Left renal cortex interstitium (tissue), 4 donors: ENCODE measurements at regions not wholly inside any gene's neighbourhood (a gene's known extent, or its start where the extent isn't known, plus 50 kb on each side); places are given as distances from the start of the nearest gene placed in this dataset.

ENCODE experiments used
- DNase-seq, 4 donors: peaks; one replicate each; pipeline ENCODE4 v3.0.0-alpha.2; 2013; ENCODE audit warnings: low read depth in 4 of 4, low spot score in 2 of 4, missing footprints in 1 of 4

DNA sequence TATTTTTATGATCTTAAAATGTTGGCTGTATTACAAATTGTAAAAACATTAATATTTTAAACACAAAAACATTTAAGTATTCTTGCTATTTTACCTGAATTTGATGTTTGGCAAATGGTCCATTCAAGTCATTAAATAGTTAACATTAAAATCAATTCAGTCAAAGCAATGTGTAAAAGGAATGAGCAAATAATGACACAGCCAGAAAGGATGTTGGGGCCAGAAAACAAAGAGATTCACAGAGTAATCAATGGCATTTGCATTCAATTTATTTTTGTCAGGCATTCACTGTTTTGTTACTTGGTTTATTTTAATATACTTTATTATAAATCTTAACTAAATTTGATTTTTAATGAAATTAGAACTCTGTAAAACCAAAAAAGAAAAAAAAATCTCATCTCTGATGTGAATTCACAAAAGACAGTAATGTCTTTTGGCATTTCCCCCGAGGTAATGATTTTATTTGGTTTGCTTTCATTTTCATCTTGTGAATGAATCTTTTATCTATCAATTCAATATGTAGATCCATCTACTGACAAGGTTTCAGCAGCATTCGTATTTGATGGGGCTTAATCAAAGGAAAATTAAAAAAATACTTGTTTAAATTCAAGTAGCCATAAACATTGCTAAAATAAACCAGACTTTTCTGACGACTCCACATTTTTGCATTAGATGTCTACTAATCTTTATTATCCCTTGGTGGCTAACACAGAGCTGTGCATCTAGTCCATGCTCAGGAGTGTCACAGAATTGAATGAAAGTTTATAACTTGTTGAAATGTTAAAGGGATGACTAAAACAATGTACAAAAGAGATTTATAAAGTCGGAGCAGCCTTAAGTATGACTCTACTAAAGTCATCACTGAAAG is 866.7 kb upstream of the GJE1 start:
- no peak for DNase-seq

DNA sequence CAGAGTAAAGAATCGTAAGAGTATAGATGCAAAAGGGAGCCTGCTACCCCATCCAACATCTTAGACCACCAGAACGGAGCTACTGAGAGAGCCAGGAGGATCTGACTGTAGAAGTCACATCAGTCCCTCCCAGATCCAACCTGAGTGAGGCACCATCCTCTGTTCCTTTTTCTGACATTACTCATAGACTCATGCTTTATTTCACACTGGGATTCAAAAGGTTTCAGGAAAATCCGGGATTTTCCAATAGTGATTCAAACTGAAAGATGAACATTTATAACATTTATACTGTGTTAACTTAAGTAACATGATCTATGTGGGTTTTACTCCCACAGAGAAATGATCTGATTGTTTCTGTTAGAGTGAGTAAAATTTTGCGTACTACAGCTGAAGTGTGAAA is 868.6 kb upstream of the GJE1 start:
- no peak for DNase-seq

DNA sequence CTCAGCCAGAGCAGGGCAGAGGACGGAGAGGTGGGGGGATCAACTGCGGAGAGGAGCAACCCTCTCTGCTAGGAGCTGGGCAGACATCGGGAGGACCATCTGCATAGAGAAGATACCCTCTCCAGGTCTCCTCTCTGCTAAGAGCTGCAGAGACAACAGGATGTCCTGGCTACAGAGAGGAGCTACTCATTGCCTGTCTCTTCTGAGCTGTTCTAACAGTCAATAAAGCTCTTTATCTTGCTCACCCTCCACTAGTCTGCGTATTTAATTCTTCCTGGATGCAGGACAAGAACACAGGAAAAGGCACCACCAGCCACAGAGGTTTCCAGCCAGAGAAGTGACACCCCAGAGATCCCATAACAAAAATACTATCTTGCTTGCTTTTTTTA is 871.1 kb upstream of the GJE1 start:
- no peak for DNase-seq

DNA sequence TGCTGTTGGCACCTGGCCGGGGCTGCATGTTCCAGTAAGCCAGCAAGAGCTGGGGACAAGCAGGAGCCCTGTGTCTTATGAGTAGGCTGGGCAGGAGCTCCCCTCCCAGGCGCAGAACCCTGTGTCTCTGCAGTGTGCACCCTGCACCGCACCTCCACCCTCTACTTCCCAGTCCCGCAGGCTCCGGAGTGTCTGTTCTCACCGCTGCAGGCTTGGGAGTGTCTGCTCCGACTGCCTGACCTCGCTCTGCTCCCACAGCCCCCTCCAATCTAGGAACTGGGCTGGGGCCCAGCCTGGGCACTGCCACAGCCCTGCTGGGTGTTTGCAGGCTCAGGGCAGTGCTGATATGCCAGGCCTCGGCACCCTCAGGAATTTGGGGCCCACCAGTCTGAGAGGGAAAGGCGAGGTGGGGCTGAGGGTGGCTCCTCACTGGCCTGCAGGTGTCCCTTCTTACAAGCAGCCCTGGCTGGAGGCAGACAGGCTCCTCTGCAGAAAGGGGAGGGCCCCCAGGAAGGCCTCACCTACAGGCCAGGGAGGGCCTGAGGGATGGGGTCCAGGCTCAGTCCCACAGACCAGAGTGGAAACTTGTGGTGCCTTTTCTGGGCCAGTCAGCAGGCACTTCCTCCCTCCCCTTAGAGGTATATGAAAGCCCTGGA is 871.6 kb upstream of the GJE1 start:
- DNase-seq, result no peak

DNA sequence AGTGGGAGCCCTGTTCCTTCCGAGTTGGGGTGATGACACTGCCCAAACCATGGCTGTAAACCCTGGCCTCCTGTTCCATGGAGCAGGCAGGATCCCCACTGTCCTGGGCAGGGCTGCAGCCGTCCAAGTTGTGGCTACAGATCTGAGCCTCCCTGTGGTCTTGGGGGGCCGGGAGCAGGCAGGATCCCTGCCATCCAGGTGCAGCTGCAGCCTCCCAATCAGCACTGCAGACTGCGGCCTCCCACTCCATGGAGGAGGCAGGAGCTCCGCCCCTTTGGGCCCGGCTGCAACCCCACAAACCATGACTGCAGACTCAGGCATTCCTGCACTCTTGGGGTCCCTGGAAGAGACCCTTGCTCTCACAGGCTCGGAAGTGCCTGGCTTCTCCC is 872.1 kb upstream of the GJE1 start:
- no peak for DNase-seq

DNA sequence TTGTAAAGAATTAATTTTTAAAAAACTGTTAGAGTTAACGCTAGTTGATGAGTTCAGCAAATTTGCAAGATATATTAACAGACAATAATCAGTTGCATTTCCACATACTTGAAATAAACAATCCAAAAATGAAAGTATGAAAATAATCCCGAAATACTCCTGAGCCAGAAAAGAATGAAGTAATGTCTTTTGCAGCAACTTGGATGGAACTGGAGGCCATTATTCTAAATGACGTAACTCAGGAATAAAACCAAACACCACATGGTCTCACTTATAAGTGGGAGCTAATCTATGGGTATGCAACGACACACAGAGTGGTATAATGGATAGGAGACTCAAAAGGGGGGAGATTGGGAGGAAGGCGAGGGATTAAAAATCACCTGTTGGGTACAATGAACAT is 872.9 kb upstream of the GJE1 start:
- no peak for DNase-seq

DNA sequence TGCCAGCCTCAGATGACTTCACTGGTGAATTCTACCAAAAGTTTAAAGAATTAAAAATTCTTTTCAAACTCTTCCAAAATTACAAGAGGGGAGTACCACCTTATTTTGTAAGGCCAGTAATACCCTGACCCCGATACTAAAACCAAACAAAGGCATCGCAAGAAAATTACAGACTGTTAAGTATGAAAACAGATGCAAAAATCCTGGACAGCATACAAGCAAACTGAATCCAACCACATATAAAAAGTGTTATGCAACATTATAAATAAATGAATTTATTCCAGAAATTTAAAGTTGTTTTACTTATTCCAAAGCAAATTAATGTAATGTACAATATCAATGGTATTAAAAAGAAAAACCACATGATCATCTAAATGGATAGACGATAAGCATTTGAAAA is 873.6 kb upstream of the GJE1 start:
- DNase-seq, result no peak

DNA sequence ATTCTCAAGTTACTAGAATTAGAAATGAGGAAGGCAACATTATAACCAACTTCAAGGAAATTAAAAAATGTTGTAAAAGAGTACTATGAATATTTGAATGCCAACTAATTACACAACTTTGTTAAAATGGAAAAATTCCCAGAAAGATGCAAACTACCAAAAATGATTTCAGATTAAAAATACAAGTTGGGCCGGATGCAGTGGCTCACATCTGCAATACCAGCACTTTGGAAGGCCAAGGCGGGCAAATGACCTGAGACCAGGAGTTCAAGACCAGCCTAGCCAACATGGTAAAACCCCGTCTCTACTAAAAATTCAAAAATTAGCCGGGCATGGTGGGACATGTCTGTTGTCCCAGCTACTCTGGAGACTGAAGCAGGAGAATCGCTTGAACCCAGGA is 874.2 kb upstream of the GJE1 start:
- DNase-seq, result no peak

DNA sequence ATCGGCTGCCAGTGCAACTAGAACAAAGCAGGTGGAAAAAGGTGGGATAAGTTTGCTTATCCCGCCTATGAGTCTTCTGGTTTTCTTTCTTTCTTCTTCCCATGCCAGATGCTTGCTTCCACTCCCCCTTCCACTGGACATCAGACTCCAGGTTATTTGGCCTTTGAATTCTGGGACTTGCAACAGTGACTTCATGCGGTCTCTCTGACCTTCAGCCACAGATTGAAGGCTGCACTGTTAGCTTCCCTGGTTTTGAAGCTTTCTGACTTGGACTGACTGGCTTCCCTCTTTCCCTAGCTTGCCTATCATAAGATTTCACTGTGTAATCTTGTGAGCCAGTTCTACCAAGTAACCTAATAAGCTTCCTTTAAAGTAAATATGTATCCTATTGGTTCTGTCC is 878.4 kb upstream of the GJE1 start:
- DNase-seq, result no peak

DNA sequence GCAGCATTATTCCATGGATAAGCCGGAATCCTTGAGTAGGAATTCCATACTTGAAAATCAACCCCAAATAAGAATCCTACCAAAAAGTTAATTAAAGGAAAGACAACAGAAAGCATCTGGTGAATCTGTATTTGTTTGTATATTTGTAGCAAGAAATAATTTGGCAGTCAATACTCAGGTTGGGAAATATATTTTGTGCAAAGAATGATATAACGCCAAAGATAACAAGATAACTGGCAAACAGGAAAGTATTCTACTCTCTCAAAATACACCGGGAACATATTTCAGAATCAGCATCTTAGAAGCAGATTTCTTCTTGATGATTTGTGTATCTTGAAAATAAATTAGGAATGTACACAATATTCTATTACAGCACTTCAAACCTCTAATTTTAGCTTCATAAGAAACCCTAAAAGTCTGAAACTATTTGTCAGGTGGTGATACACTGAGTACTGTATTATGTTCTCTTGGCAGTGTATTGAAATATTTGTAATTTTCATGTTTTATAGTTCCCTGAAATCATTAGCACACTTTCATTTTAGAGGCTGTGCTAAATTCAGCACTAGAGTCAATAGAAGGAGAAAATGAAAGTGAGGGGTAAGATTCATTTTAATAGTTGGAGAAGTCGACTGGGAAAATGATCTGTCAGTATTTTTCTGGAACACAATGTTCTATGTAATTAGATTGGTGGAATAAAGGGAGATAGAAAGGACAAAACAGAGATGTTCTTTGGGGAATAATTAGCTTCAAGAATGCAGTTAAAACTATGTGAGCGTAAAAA is 879.7 kb upstream of the GJE1 start:
- DNase-seq, result no peak

DNA sequence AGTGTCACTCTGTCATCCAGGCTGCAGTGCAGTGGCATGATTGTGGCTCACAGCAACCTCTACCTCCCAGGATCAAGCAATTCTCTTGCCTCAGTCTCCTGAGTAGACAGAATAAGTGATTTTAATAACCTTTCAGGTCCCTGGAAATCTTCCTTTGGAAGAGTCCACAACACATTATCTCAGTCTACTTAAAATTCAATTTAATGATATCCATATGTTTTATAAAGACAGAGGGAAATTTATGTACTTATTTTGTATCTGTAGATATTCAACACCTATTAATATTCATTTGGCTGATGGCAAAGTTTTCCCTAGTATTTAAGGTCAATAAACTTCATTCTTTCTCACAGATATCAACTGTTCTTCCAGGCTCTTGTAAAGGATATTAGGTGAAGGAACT is 881.4 kb upstream of the GJE1 start:
- no peak for DNase-seq

DNA sequence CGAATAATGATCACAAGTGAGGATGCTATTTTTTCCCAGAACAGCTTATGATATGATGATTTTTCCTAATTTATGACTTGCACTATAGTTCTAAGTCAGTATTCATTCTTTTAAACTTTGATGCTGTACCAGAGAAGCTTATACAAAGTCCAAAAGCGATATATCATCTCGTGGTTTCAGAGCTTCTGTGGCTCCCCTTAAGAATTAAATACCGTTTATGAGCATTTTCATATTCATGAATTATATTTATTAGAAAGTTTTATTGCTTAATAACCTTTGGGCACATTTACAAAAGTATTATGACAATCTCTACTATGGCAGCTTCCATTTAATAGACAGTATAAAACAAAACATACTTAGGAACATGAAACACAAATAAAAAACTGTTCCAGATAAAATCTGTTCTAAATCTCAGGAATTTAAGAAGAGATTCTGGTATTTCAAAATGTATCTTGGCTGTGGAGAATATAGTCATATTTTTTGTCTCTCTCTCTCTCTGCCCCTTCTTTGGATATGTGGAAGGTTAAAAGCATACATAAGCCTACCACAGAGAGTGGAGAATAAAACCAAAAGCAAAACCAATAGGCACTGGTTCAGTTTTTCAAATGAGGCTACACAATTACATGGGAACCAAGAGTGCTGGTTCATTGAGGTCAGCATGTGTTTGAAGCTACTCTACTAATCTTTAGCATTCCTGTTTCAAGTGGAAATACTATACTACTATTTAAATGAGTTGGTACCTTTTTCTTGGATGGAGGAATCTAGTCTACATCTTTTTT is 884.5 kb upstream of the GJE1 start:
- DNase-seq, result peak in 2 of 4 donors; percentile 20 to 21

DNA sequence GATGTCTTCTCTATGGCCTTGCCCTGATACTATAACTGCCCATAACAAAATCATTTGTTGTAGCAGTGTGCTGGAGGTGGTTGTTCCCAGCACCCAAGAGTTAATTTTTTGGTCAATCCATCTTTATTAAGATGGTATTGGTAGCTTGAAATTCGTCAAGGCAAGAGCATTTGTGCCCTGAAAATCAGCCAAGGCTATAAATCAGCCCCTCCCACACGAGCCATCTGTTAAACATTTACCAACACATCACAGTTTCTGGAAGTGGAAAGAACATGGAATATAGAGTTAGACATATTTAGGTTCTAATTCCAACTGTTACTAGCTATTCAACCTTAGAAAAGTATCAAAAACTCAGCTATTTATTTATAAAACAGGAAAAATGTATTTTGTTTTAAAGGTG is 888.4 kb upstream of the GJE1 start:
- DNase-seq, result no peak

DNA sequence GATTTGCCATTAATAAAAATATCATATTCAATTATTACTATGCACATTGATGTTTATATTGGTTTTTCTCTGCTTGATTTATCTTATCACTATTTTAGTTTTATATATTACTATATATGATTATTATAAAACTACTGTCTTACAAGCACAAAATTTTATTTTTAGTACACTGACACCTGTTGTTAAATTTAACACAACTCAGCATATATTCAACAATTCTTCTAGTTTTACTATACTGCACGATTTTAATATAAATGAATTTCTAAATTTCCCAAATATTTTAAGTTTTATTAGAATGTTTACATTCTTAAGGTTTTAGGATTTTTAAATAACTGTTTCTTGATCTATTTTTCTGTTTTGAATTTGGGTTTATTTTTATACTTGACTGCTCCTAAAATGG is 889.8 kb upstream of the GJE1 start:
- DNase-seq, result no peak

DNA sequence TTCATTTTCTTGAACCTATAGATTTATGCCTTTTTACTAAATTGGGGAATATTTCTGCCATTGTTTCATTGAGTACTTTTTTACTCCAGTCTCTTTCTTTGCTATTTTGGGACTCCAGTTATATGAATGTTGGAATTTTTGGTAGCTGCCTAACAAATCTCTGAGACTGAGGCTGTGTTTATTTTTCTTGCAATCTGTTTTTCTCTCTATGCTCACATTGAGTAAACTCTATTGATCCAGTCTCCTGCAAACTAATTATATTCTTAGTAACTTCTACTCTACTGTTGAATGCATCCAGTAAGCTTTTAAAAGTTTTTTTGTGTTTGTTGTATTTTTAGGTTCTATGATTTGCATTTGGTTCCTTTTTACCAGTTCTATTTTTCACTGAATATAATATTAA is 903.4 kb upstream of the GJE1 start:
- DNase-seq, result no peak

DNA sequence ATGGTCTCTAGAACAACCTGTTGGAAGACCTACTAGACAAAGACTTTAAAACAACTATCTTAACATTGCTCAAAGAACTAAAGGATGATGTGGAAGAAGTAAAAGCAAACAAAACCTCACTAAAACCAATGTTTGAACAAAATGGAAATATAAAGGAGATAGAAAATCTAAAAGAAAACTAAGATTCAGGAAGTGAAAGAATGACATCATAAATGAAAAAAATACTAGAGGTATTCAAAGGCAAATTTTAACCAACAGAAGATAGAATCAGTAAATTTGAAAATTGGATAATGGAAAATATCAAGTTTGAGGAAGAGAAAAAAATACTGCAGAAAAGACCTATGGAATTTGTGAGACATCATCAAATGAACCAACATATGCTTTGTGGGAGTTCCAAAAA is 914.1 kb upstream of the GJE1 start:
- no peak for DNase-seq

DNA sequence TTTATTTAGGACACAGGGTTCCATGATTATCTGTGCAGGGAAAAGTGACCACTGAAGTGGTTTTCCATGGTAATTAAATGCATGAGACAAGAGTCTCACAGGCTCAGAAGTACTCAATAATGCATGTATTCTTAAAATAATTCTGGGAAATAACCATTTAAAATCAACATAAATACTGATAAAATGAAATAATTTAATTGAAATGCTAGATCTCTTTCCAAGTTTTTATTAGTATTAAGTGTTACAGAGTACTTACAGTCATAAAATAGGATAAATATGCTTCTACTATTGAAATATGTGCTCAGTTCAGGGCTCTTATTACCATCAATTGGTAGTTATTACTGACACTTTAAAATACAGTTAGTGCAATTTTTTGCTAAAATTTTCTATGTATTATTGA is 916.0 kb upstream of the GJE1 start:
- no peak for DNase-seq

DNA sequence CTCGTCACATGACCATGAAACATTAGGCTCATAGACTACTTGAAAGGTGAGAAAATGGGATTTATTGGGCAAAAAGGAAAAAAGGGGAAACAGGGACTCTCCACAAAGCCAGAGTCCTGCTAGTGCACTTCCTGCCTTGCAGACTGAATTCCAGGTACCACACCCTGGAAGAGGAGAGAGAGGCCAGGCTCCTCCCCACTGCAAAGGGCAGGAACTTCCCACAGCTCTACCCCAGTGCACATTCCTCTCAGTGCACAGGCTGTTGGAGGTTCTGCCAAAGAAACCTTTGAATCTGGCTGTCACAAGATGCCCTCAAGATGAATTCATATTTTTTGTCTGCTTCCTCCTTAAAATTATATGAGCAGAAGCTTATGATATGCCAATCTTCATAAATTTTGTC is 920.4 kb upstream of the GJE1 start:
- no peak for DNase-seq

DNA sequence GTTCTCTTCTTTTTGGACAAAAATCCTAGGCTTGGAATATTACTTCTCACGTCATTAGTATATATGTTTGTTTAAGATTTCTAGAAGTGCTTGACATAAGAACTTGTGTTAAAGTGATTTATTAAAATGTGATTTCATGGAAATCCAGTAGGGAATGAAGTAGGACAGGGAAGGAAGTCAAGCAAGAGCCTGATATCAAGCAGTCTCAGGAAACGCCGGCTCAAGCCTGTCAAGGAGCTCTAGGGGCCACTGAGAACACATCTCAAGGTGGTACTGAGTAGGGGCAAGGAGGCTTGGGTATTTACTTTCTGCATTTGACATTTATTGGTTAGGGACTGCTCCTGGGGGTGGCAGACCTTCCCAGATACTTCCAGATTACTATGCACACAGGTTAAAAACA is 920.9 kb upstream of the GJE1 start:
- no peak for DNase-seq

DNA sequence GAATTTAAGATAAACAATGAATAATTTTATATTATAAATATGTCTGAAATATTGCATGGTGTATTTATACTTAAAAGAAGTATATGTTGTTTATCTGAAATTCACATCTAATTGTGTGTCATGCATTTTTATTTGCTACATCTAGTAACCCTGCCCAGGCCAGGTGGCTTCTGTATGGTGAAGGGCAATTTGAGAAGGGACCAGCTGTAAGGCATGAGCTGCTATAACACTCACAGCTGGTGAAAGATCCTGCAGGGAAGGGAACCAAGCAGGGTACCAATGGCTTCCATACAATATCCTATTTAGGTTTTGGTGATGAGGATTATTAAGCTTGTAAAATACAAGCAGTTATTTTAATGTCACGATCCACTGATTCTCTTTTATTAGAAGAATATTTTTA is 921.8 kb upstream of the GJE1 start:
- DNase-seq, result no peak

DNA sequence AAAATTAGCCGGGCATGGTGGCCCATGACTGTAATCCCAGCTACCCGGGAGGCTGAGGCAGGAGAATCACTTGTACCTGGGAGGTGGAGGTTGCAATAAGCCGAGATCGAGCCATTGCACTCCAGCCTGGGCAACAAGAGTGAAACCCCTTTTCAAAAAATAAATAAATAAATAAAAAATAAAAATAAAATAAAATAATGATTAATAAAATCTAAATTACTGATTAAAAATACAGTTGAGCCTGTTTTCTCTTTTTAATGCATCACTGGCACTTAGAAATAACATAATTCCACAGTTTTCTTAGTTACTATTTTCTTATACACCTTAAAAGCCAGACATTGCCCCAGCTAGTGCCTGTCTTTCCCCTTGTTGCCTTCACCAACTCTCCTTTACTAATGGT is 922.8 kb upstream of the GJE1 start:
- no peak for DNase-seq
